HCT116 (cell line): ENCODE measurements at regions not wholly inside any gene's neighbourhood (a gene's known extent, or its start where the extent isn't known, plus 50 kb on each side); places are given as distances from the start of the nearest gene placed in this dataset.

ENCODE experiments used
- ATAC-seq: fragments of 200-7000 bp; cut with Tn5 transposase; 2 replicates; pipeline ENCODE4 v1.9.1; 2020; ENCODE audit warnings: mild to moderate bottlenecking, moderate library complexity
- BruUV-seq: library from RNA; stranded (reverse); fragments of 400-500 nt; replicated peaks from 2 replicates; lab custom pipeline; 2021; lab: Mats Ljungman, UMichigan
- CTCF ChIA-PET: fragments of 300-600 bp; sonication (Branson Sonifier 250); formaldehyde crosslinking; loops from one replicate; lab custom pipeline; 2021; ENCODE audit warnings: antibody characterized with exemption; lab: Charles Lee
- POLR2A ChIA-PET: fragments of 300-600, 350-600 bp; sonication (Branson Sonifier 250); formaldehyde crosslinking; loops from one replicate; lab custom pipeline; 2021; ENCODE audit warnings: antibody characterized with exemption; lab: Charles Lee
- RAD21 ChIA-PET, 2 experiments: fragments of 300-600 bp; sonication (Branson Sonifier 250); formaldehyde crosslinking; loops; one replicate each; lab custom pipeline; 2023; ENCODE audit warnings: low total read pairs in 2 of 2; ENCODE audit not compliant: uncharacterized antibody in 2 of 2, unreplicated experiment in 2 of 2, low non-redundant PET in 1 of 2; lab: Charles Lee
- DNase-seq: peaks from one replicate; pipeline ENCODE4 v3.0.0-alpha.2; 2010; ENCODE audit warnings: low read depth, low spot score
- H2AFZ ChIP-seq: fragments of 200-600 bp; shearing (Covaris generic), sonication (generic); 2 replicates; pipeline ENCODE4 v1.6.1; 2017; ENCODE audit warnings: low read depth, mixed run types, mixed read lengths, antibody characterized with exemption, low read length; ENCODE audit not compliant: poor library complexity, severe bottlenecking
- H3K27ac ChIP-seq: 2 replicates; pipeline ENCODE4 v1.5.1; 2012; ENCODE audit warnings: low read depth, low read length
- H3K27me3 ChIP-seq: fragments of 200-600 bp; sonication (generic); 2 replicates; pipeline ENCODE4 v1.6.1; 2016; ENCODE audit warnings: mixed run types, low read length, mixed read lengths; ENCODE audit not compliant: insufficient read depth
- H3K36me3 ChIP-seq, 2 experiments: fragments of 200-500 bp in 1 of 2; fragments of 200-600 bp in 1 of 2; sonication (Bioruptor generic) in 1 of 2; sonication (generic) in 1 of 2; 2 replicates each; pipeline versions ENCODE4 v1.5.1 to v1.6.1; 2014 to 2016; ENCODE audit warnings: low read length in 2 of 2, inconsistent platforms in 1 of 2, mixed read lengths in 1 of 2, mixed run types in 1 of 2; ENCODE audit not compliant: insufficient read depth in 2 of 2, control insufficient read depth in 1 of 2
- H3K4me1 ChIP-seq, 2 experiments: fragments of 200-600 bp in 1 of 2; sonication (generic) in 1 of 2; 2 replicates each; pipeline versions ENCODE4 v1.5.1 to v1.6.1; 2012 to 2017; ENCODE audit warnings: low read length in 2 of 2, inconsistent platforms in 1 of 2, mild to moderate bottlenecking in 1 of 2, mixed read lengths in 1 of 2, mixed run types in 1 of 2, moderate library complexity in 1 of 2; ENCODE audit not compliant: insufficient read depth in 2 of 2, control insufficient read depth in 1 of 2
- H3K4me2 ChIP-seq: fragments of 200-600 bp; sonication (generic); 2 replicates; pipeline ENCODE4 v1.6.1; 2017; ENCODE audit warnings: mixed run types, low read length, mixed read lengths
- H3K4me3 ChIP-seq, 2 experiments: fragments of 200-600 bp in 1 of 2; sonication (generic) in 1 of 2; replicated peaks in 1 of 2; 2 replicates each; pipeline ENCODE4 v1.5.1; 2011 to 2016; ENCODE audit warnings: low read length in 2 of 2, control low read depth in 1 of 2, low read depth in 1 of 2, mild to moderate bottlenecking in 1 of 2, mixed read lengths in 1 of 2, mixed run types in 1 of 2
- H3K79me2 ChIP-seq: fragments of 200-600 bp; sonication (generic); 2 replicates; pipeline ENCODE4 v1.6.1; 2017; ENCODE audit warnings: mild to moderate bottlenecking, mixed run types, low read length, moderate library complexity, mixed read lengths; ENCODE audit not compliant: insufficient read depth
- H3K9ac ChIP-seq: fragments of 200-600 bp; sonication (generic); 2 replicates; pipeline ENCODE4 v1.6.1; 2016; ENCODE audit warnings: low read length, mixed read lengths
- H3K9me2 ChIP-seq: fragments of 200-600 bp; sonication (generic), shearing (Covaris generic); 2 replicates; pipeline ENCODE4 v1.6.1; 2017; ENCODE audit warnings: mixed run types, mild to moderate bottlenecking, moderate library complexity; ENCODE audit not compliant: insufficient read depth
- H3K9me3 ChIP-seq, 2 experiments: fragments of 200-500 bp in 1 of 2; fragments of 200-600 bp in 1 of 2; sonication (Bioruptor generic) in 1 of 2; sonication (generic) in 1 of 2; 2 replicates each; pipeline ENCODE4 v1.6.1; 2014 to 2017; ENCODE audit warnings: low read length in 2 of 2, mixed read lengths in 2 of 2, inconsistent platforms in 1 of 2, low read depth in 1 of 2, mild to moderate bottlenecking in 1 of 2, mixed run types in 1 of 2, moderate library complexity in 1 of 2; ENCODE audit not compliant: control insufficient read depth in 1 of 2, insufficient read depth in 1 of 2
- H4K20me1 ChIP-seq: fragments of 200-600 bp; sonication (generic), shearing (Covaris generic); 2 replicates; pipeline ENCODE4 v1.6.1; 2017; ENCODE audit warnings: mixed run types, mild to moderate bottlenecking, moderate library complexity; ENCODE audit not compliant: insufficient read depth
- CBX3 ChIP-seq: IDR thresholded peaks from 2 replicates; pipeline ENCODE4 v1.6.1; 2012; ENCODE audit warnings: low read depth
- CEBPB ChIP-seq: IDR thresholded peaks from 2 replicates; pipeline ENCODE4 v1.6.1; 2012; ENCODE audit warnings: low read depth
- CTCF ChIP-seq, 3 experiments: fragments of 200-600 bp in 1 of 3; sonication (generic) in 1 of 3; IDR thresholded peaks in 2 of 3; conservative IDR thresholded peaks in 1 of 3; 2 replicates each; pipeline ENCODE4 v1.5.1; 2012 to 2017; ENCODE audit warnings: low read depth in 2 of 3, low read length in 2 of 3, antibody characterized with exemption in 1 of 3, borderline replicate concordance in 1 of 3, control low read depth in 1 of 3, mild to moderate bottlenecking in 1 of 3, mixed read lengths in 1 of 3, mixed run types in 1 of 3, moderate library complexity in 1 of 3; ENCODE audit not compliant: insufficient read depth in 1 of 3
- ELF1 ChIP-seq: IDR thresholded peaks from 2 replicates; pipeline ENCODE4 v1.6.1; 2012; ENCODE audit warnings: low read depth, borderline replicate concordance
- EZH2 ChIP-seq: fragments of 200-600 bp; sonication (generic); IDR thresholded peaks from 2 replicates; pipeline ENCODE4 v1.6.1; 2017; ENCODE audit warnings: antibody characterized with exemption, mixed run types
- EZH2phosphoT487 ChIP-seq: fragments of 200-600 bp; IDR thresholded peaks from 2 replicates; pipeline ENCODE4 v1.6.1; 2018; ENCODE audit warnings: antibody characterized with exemption, borderline replicate concordance
- FOSL1 ChIP-seq: IDR thresholded peaks from 2 replicates; pipeline ENCODE4 v1.6.1; 2012; ENCODE audit warnings: low read depth
- JUND ChIP-seq: IDR thresholded peaks from 2 replicates; pipeline ENCODE4 v1.6.1; 2012
- MAX ChIP-seq: IDR thresholded peaks from 2 replicates; pipeline ENCODE4 v1.6.1; 2012
- POLR2A ChIP-seq: IDR thresholded peaks from 2 replicates; pipeline ENCODE4 v1.7.0; 2011; ENCODE audit warnings: borderline replicate concordance; ENCODE audit not compliant: insufficient read depth, insufficient read length; ENCODE audit errors: extremely low read depth
- POLR2AphosphoS5 ChIP-seq: IDR thresholded peaks from 2 replicates; pipeline ENCODE4 v1.6.1; 2011; ENCODE audit warnings: mild to moderate bottlenecking, low read depth, low read length, moderate library complexity
- RAD21 ChIP-seq: IDR thresholded peaks from 2 replicates; pipeline ENCODE4 v1.6.1; 2012; ENCODE audit warnings: low read depth, mild to moderate bottlenecking
- REST ChIP-seq: IDR thresholded peaks from 2 replicates; pipeline ENCODE4 v1.6.1; 2012; ENCODE audit warnings: low read depth
- SIN3A ChIP-seq: IDR thresholded peaks from 2 replicates; pipeline ENCODE4 v1.6.1; 2012; ENCODE audit warnings: low read depth
- SP1 ChIP-seq: IDR thresholded peaks from 2 replicates; pipeline ENCODE4 v1.6.1; 2012; ENCODE audit warnings: low read depth
- TCF7L2 ChIP-seq: IDR thresholded peaks from 2 replicates; pipeline ENCODE4 v1.7.0; 2011; ENCODE audit warnings: borderline replicate concordance, inconsistent platforms; ENCODE audit not compliant: insufficient read depth, insufficient read length; ENCODE audit errors: extremely low read depth
- YY1 ChIP-seq: IDR thresholded peaks from 2 replicates; pipeline ENCODE4 v1.6.1; 2011; ENCODE audit warnings: low read length, low read depth, moderate library complexity, mild to moderate bottlenecking; ENCODE audit not compliant: insufficient replicate concordance; ENCODE audit errors: extremely low read depth
- ZBTB33 ChIP-seq: IDR thresholded peaks from 2 replicates; pipeline ENCODE4 v1.6.1; 2011; ENCODE audit warnings: mild to moderate bottlenecking, low read length, moderate library complexity; ENCODE audit not compliant: insufficient replicate concordance; ENCODE audit errors: extremely low read depth
- ZFX ChIP-seq: fragments of 450-650 bp; IDR thresholded peaks from 2 replicates; pipeline ENCODE4 v1.6.1; 2017
- ZNF274 ChIP-seq: fragments of 200-500 bp; sonication (Bioruptor generic); IDR thresholded peaks from 2 replicates; pipeline ENCODE4 v1.6.1; 2014; ENCODE audit warnings: mild to moderate bottlenecking, low read depth, low read length, inconsistent platforms
- intact Hi-C: fragments of 100-400 bp; cut with micrococcal nuclease; formaldehyde crosslinking; loops from 2 replicates; pipeline ENCODE4 v1.10.0; 2022

GRCh38 chr2:176902454-176902853 is 310.1 kb upstream of the HNRNPA3 start:
- ATAC-seq (no peak), DNase-seq (no peak)
- peaks cover 36% of the 10 kb centered on the region for H3K27me3 ChIP-seq
- intact Hi-C loops: no loop called here
- no peaks in the 10 kb centered on the region for H3K9me2 ChIP-seq
- H3K79me2 ChIP-seq: no peaks in the 10 kb centered on the region
- H2AFZ ChIP-seq: no peak overlapping the region
- no peak overlapping the region for H3K4me3 ChIP-seq
- ChIA-PET CTCF (no interaction called here), RAD21 (no interaction called here), POLR2A (no interaction called here)
- H3K27ac ChIP-seq: no peak overlapping the region
- H3K36me3 ChIP-seq: no peaks in the 10 kb centered on the region
- no peak overlapping the region for H3K9ac ChIP-seq
- no peak overlapping the region for H3K4me2 ChIP-seq
- BruUV-seq: no TSS peak
- no peaks in the 10 kb centered on the region for H4K20me1 ChIP-seq
- H3K4me1 ChIP-seq: no peaks in the 10 kb centered on the region
- H3K9me3 ChIP-seq: no peaks in the 10 kb centered on the region
- TF ChIP-seq ZBTB33 (no peak), POLR2AphosphoS5 (no peak), EZH2 (no peak), JUND (no peak), YY1 (no peak), ZNF274 (no peak), CTCF (IDR thresholded peaks at IDR 0.05 in 2 of 3, conservative IDR thresholded peaks at IDR 0.05 in 1 of 3; ENCODE audit: borderline replicate concordance in 1 of 3, insufficient read depth in 1 of 3, low read depth in 2 of 3, low read length in 2 of 3) (no peak), RAD21 (no peak), ELF1 (no peak), POLR2A (no peak), REST (no peak), SP1 (no peak), TCF7L2 (no peak), MAX (no peak), CBX3 (no peak), EZH2phosphoT487 (no peak), SIN3A (no peak), FOSL1 (no peak), CEBPB (no peak), ZFX (no peak)
- TF ChIP-seq, all 23 proteins: peak for 0
